CD8-positive, alpha-beta memory T cell (primary cell): ENCODE measurements at regions not wholly inside any gene's neighbourhood (a gene's known extent, or its start where the extent isn't known, plus 50 kb on each side); places are given as distances from the start of the nearest gene placed in this dataset.

Experiments used
- CTCF ChIA-PET: fragments of 350-600 bp; sonication (Branson Sonifier 250); formaldehyde crosslinking; loops from one replicate; lab custom pipeline; 2021; ENCODE audit warnings: antibody characterized with exemption; lab: Charles Lee
- POLR2A ChIA-PET: fragments of 350-600 bp; sonication (Branson Sonifier 250); formaldehyde crosslinking; loops from one replicate; lab custom pipeline; 2021; ENCODE audit warnings: antibody characterized with exemption; lab: Charles Lee
- DNase-seq, 5 donors: peaks; one replicate each; pipeline versions ENCODE4 v3.0.0 to v3.0.0-alpha.2; 2020 to 2022; ENCODE audit warnings: mixed read lengths in 1 of 5
- H3K27ac ChIP-seq: one replicate; pipeline ENCODE4 v1.7.0; 2013; ENCODE audit warnings: low read depth, mild to moderate bottlenecking, low read length, moderate library complexity
- H3K27me3 ChIP-seq: 2 replicates; pipeline ENCODE4 v1.7.0; 2013; ENCODE audit warnings: low read length, mild to moderate bottlenecking; ENCODE audit not compliant: insufficient read depth, poor library complexity, severe bottlenecking
- H3K36me3 ChIP-seq: 2 replicates; pipeline ENCODE4 v1.7.0; 2013; ENCODE audit warnings: mild to moderate bottlenecking, low read length, moderate library complexity; ENCODE audit not compliant: insufficient read depth
- H3K4me1 ChIP-seq: 2 replicates; pipeline ENCODE4 v1.7.0; 2013; ENCODE audit warnings: mild to moderate bottlenecking, low read length, moderate library complexity; ENCODE audit not compliant: insufficient read depth
- H3K4me3 ChIP-seq: 2 replicates; pipeline ENCODE4 v1.7.0; 2013; ENCODE audit warnings: mild to moderate bottlenecking, low read length
- H3K9me3 ChIP-seq: 2 replicates; pipeline ENCODE4 v1.7.0; 2013; ENCODE audit warnings: mild to moderate bottlenecking, low read length
- H3K27ac Mint-ChIP-seq, 8 donors: one replicate each; pipeline ENCODE4 v1.8.0; 2020 to 2021; ENCODE audit warnings: mixed read lengths in 8 of 8, mild to moderate bottlenecking in 6 of 8, inconsistent platforms in 3 of 8, moderate library complexity in 3 of 8
- H3K27me3 Mint-ChIP-seq, 2 donors: one replicate each; pipeline ENCODE4 v1.8.0; 2020 to 2021; ENCODE audit warnings: mixed read lengths in 2 of 2, mild to moderate bottlenecking in 1 of 2, moderate library complexity in 1 of 2
- H3K36me3 Mint-ChIP-seq, 3 donors: one replicate each; pipeline ENCODE4 v1.8.0; 2020 to 2021; ENCODE audit warnings: mixed read lengths in 3 of 3, inconsistent platforms in 1 of 3, mild to moderate bottlenecking in 1 of 3
- H3K4me1 Mint-ChIP-seq, 3 donors: one replicate each; pipeline ENCODE4 v1.8.0; 2020 to 2021; ENCODE audit warnings: mixed read lengths in 3 of 3, inconsistent platforms in 1 of 3, mild to moderate bottlenecking in 1 of 3
- H3K4me3 Mint-ChIP-seq, 7 donors: one replicate each; pipeline ENCODE4 v1.8.0; 2020 to 2021; ENCODE audit warnings: mixed read lengths in 7 of 7, mild to moderate bottlenecking in 6 of 7, moderate library complexity in 4 of 7, inconsistent platforms in 2 of 7
- H3K9me3 Mint-ChIP-seq, 5 donors: one replicate each; pipeline ENCODE4 v1.8.0; 2020 to 2022; ENCODE audit warnings: mixed read lengths in 5 of 5, mild to moderate bottlenecking in 3 of 5, moderate library complexity in 2 of 5, inconsistent platforms in 1 of 5

GRCh38 chr3:106913111-106913698 is 464.0 kb upstream of the CCDC54 start:
- no peaks in the 10 kb centered on the region for H3K27me3 ChIP-seq
- Mint-ChIP-seq H3K36me3 (no peaks in the 10 kb centered on the region), H3K4me1 (no peaks in the 10 kb centered on the region), H3K27ac (no peak overlapping the region), H3K27me3 (peaks cover 0 to 5% of the 10 kb centered on the region in 2 donors), H3K4me3 (no peak overlapping the region), H3K9me3 (peaks cover 0 to 2% (median 0%) of the 10 kb centered on the region in 5 donors)
- no peak overlapping the region for H3K4me3 ChIP-seq
- H3K4me1 ChIP-seq: no peaks in the 10 kb centered on the region
- no peaks in the 10 kb centered on the region for H3K9me3 ChIP-seq
- H3K27ac ChIP-seq: no peak overlapping the region
- POLR2A ChIA-PET: no interaction called here
- CTCF ChIA-PET: no interaction called here
- DNase-seq: no peak
- H3K36me3 ChIP-seq: no peaks in the 10 kb centered on the region

DNA sequence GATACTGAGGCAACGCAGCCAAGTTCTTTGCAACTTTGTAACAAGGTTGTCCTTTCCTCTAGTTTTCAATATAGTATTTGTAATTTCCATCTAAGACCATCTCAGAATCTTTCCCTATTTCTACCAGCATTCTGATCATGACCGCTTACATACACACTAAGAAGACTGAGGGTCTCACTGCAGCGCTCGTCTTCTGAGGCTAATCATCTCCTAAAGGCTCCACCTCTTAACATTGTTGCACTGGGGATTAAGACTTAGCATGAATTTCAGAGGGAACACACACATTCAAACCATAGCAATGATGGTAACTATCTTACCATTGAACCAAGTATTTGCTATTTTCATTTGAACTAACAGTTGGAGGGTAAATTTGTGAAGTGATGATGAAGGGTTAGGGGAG is 463.3 kb upstream of the CCDC54 start:
- H3K27ac ChIP-seq: no peak overlapping the region
- peaks cover 0 to 2% (median 0%) of the 10 kb centered on the region in 5 donors for H3K9me3 Mint-ChIP-seq
- H3K4me1 ChIP-seq: no peaks in the 10 kb centered on the region
- H3K27me3 Mint-ChIP-seq: peaks cover 0 to 5% of the 10 kb centered on the region in 2 donors
- ChIA-PET CTCF (no interaction called here), POLR2A (no interaction called here)
- H3K36me3 Mint-ChIP-seq: no peaks in the 10 kb centered on the region
- H3K27ac Mint-ChIP-seq: no peak overlapping the region
- H3K36me3 ChIP-seq: no peaks in the 10 kb centered on the region
- no peak overlapping the region for H3K4me3 ChIP-seq
- no peak for DNase-seq
- no peaks in the 10 kb centered on the region for H3K9me3 ChIP-seq
- H3K27me3 ChIP-seq: no peaks in the 10 kb centered on the region
- H3K4me3 Mint-ChIP-seq: no peak overlapping the region
- no peaks in the 10 kb centered on the region for H3K4me1 Mint-ChIP-seq

- no peaks in the 10 kb centered on the region for H3K4me1 Mint-ChIP-seq
- no peak overlapping the region for H3K27ac ChIP-seq
- H3K27ac Mint-ChIP-seq: no peak overlapping the region
- ChIA-PET CTCF (no interaction called here), POLR2A (no interaction called here)
- no peaks in the 10 kb centered on the region for H3K36me3 ChIP-seq
- H3K4me1 ChIP-seq: no peaks in the 10 kb centered on the region
- H3K36me3 Mint-ChIP-seq: no peaks in the 10 kb centered on the region
- no peak overlapping the region for H3K4me3 ChIP-seq
- no peak overlapping the region for H3K4me3 Mint-ChIP-seq
- H3K27me3 ChIP-seq: no peaks in the 10 kb centered on the region
- no peak for DNase-seq
- H3K27me3 Mint-ChIP-seq: no peaks in the 10 kb centered on the region
- H3K9me3 Mint-ChIP-seq: no peaks in the 10 kb centered on the region
- no peaks in the 10 kb centered on the region for H3K9me3 ChIP-seq
Observed at GRCh38 chr3:106920609-106921008, 456.6 kb upstream of the CCDC54 start.

DNA sequence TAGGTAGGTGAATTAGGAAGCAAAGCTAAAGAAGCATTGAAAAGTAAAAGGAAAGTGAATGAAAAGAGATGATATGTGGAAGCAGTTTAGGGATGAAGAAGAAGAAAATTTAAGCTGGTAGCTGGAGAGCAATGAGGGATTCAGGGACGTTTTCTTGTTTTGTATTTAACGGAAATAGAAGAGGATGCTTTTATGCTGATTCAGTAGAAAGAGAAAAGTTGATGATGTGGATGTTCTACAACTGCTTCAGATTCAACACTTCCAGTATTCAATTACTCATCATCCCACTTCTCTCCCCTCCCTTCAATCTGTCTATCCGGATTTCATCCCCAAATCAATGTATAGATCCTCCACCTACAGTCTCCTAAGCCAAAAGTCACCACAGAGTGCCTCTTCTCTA is 448.2 kb upstream of the CCDC54 start:
- no peak for DNase-seq
- Histone ChIP-seq H3K27me3 (no peaks in the 10 kb centered on the region), H3K4me1 (no peaks in the 10 kb centered on the region), H3K36me3 (no peaks in the 10 kb centered on the region), H3K4me3 (no peak overlapping the region), H3K9me3 (no peaks in the 10 kb centered on the region), H3K27ac (no peak overlapping the region)
- H3K27me3 Mint-ChIP-seq: no peaks in the 10 kb centered on the region
- CTCF ChIA-PET: no interaction called here
- no peaks in the 10 kb centered on the region for H3K4me1 Mint-ChIP-seq
- no peaks in the 10 kb centered on the region for H3K36me3 Mint-ChIP-seq
- H3K9me3 Mint-ChIP-seq: no peaks in the 10 kb centered on the region
- no peak overlapping the region for H3K27ac Mint-ChIP-seq
- H3K4me3 Mint-ChIP-seq: no peak overlapping the region
- POLR2A ChIA-PET: no interaction called here

DNA sequence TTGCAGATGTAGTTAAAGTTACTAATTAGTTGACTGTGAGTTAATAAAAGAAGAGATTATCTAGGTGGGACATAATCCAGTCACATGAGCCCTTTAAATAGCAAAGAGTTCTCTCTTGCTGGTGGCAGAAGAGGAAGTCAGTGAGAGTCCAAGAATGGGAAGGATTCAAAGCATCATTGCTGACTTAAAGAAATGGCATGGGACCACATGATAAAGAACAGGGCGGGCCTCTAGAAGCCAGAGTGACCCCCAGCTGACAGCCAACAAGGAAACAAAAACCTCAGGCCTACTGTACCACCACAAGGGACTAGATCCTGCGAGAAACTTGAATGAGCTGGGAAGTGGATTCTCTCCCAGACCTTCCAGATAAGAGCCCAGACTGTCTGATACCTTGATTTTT is 447.2 kb upstream of the CCDC54 start:
- Histone ChIP-seq H3K4me1 (no peaks in the 10 kb centered on the region), H3K27me3 (no peaks in the 10 kb centered on the region), H3K36me3 (no peaks in the 10 kb centered on the region), H3K27ac (no peak overlapping the region), H3K4me3 (no peak overlapping the region), H3K9me3 (no peaks in the 10 kb centered on the region)
- ChIA-PET CTCF (no interaction called here), POLR2A (no interaction called here)
- Mint-ChIP-seq H3K4me1 (no peaks in the 10 kb centered on the region), H3K36me3 (no peaks in the 10 kb centered on the region), H3K27me3 (no peaks in the 10 kb centered on the region), H3K9me3 (no peaks in the 10 kb centered on the region), H3K4me3 (no peak overlapping the region), H3K27ac (no peak overlapping the region)
- no peak for DNase-seq

- POLR2A ChIA-PET: no interaction called here
- Mint-ChIP-seq H3K36me3 (no peaks in the 10 kb centered on the region), H3K4me1 (no peaks in the 10 kb centered on the region), H3K27me3 (peaks cover 0 to 2% of the 10 kb centered on the region in 2 donors), H3K9me3 (no peaks in the 10 kb centered on the region), H3K4me3 (no peak overlapping the region), H3K27ac (no peak overlapping the region)
- Histone ChIP-seq H3K9me3 (no peaks in the 10 kb centered on the region), H3K27ac (no peak overlapping the region), H3K27me3 (no peaks in the 10 kb centered on the region), H3K4me1 (no peaks in the 10 kb centered on the region), H3K4me3 (no peak overlapping the region), H3K36me3 (no peaks in the 10 kb centered on the region)
- CTCF ChIA-PET: no interaction called here
- DNase-seq: no peak
Observed at GRCh38 chr3:106931904-106932303, 445.3 kb upstream of the CCDC54 start.

DNA sequence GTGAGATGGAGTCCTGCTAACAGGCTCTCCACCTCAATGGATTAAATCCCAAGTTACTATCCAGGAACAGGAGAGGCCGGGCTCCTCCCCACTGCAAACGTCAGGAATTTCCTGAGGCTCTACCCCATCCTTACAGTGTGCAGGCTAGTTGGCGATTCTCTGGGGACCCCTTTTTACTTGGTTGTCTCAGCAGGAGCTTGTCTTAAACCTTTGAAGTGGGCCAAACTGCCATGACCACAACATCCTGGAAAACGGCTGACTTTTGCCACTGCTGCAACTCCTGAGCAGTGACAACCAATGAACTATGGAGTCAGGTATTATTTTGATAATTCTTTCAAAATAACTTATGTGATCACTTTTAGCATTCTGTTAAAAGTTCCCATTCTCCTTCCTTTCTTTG is 440.9 kb upstream of the CCDC54 start:
- H3K36me3 Mint-ChIP-seq: peaks cover 0 to 3% (median 0%) of the 10 kb centered on the region in 3 donors
- Histone ChIP-seq H3K4me3 (no peak overlapping the region), H3K27ac (no peak overlapping the region), H3K4me1 (no peaks in the 10 kb centered on the region), H3K27me3 (no peaks in the 10 kb centered on the region), H3K9me3 (no peaks in the 10 kb centered on the region), H3K36me3 (no peaks in the 10 kb centered on the region)
- no peaks in the 10 kb centered on the region for H3K4me1 Mint-ChIP-seq
- no peak for DNase-seq
- peaks cover 0 to 2% of the 10 kb centered on the region in 2 donors for H3K27me3 Mint-ChIP-seq
- no peak overlapping the region for H3K27ac Mint-ChIP-seq
- no peak overlapping the region for H3K4me3 Mint-ChIP-seq
- ChIA-PET POLR2A (no interaction called here), CTCF (no interaction called here)
- peaks cover 0 to 2% (median 0%) of the 10 kb centered on the region in 5 donors for H3K9me3 Mint-ChIP-seq

DNA sequence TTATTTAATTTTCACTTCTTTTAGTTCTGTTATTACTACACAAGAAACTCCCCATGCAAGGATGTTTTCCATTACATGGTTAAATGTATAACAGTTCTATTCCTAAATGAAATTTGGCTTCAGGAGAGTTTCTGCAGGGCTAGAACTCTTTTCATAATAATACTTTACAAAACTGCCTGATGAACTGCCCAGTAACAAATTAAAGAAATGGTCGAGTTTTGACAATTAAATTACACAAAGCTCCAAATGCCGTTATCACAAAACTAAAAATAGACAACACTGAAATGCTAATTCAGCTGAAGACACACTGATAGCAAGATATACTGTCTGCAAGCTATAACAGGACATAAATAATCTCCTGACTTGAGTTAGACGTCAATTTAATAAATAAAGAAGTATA is 435.2 kb upstream of the CCDC54 start:
- CTCF ChIA-PET: no interaction called here
- H3K4me3 Mint-ChIP-seq: no peak overlapping the region
- Histone ChIP-seq H3K27ac (no peak overlapping the region), H3K4me3 (no peak overlapping the region), H3K27me3 (no peaks in the 10 kb centered on the region), H3K36me3 (no peaks in the 10 kb centered on the region), H3K4me1 (no peaks in the 10 kb centered on the region), H3K9me3 (no peaks in the 10 kb centered on the region)
- no peaks in the 10 kb centered on the region for H3K4me1 Mint-ChIP-seq
- peaks cover 0 to 4% (median 0%) of the 10 kb centered on the region in 3 donors for H3K36me3 Mint-ChIP-seq
- POLR2A ChIA-PET: no interaction called here
- no peak overlapping the region for H3K27ac Mint-ChIP-seq
- H3K27me3 Mint-ChIP-seq: no peaks in the 10 kb centered on the region
- peaks cover 0 to 2% (median 0%) of the 10 kb centered on the region in 5 donors for H3K9me3 Mint-ChIP-seq
- DNase-seq: no peak

- H3K27me3 ChIP-seq: no peaks in the 10 kb centered on the region
- H3K4me1 ChIP-seq: no peaks in the 10 kb centered on the region
- Mint-ChIP-seq H3K27ac (no peak overlapping the region), H3K4me1 (no peaks in the 10 kb centered on the region), H3K27me3 (no peaks in the 10 kb centered on the region), H3K36me3 (peaks cover 0 to 4% (median 0%) of the 10 kb centered on the region in 3 donors), H3K4me3 (no peak overlapping the region), H3K9me3 (peaks cover 0 to 2% (median 0%) of the 10 kb centered on the region in 5 donors)
- H3K9me3 ChIP-seq: no peaks in the 10 kb centered on the region
- H3K36me3 ChIP-seq: no peaks in the 10 kb centered on the region
- no peak overlapping the region for H3K4me3 ChIP-seq
- no peak overlapping the region for H3K27ac ChIP-seq
- ChIA-PET POLR2A (no interaction called here), CTCF (no interaction called here)
- no peak for DNase-seq
Observed at GRCh38 chr3:106943071-106943470, 434.2 kb upstream of the CCDC54 start.
